Activated CD8-positive, alpha-beta memory T cell treated with anti-CD3 and anti-CD28 coated beads, Interleukin-2, amount 50 U/mL, for 48 hours (primary cell): ENCODE measurements at regions not wholly inside any gene's neighbourhood (a gene's known extent, or its start where the extent isn't known, plus 50 kb on each side); places are given as distances from the start of the nearest gene placed in this dataset.
"Not testable (repeated sequence)": the region's sequence is repeated elsewhere in the genome, so short reads cannot be mapped to it uniquely, and the experiment has no call there.

Experiments
- DNase-seq: peaks from one replicate; pipeline ENCODE4 v3.0.0-alpha.2; 2020

DNA sequence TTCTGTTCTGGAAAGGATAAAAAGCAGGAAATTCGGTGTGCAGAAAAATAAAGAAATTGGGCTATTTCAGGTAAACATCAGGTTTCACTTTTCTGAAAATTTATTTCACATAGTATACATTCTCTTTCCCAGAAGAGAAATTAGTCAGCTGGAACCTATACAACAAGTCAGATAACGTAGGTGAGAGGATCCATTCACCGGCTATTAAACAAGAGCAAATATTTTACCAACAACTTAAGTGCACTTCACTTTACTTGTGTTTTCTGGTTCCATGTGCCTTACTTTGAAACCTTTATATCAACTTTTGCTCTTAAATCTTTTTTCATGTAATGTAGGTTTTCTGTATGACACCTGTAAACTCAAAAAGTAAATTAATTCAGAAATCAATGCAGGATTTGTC, 839.7 kb downstream of the CDH11 start:
- no peak for DNase-seq

DNA sequence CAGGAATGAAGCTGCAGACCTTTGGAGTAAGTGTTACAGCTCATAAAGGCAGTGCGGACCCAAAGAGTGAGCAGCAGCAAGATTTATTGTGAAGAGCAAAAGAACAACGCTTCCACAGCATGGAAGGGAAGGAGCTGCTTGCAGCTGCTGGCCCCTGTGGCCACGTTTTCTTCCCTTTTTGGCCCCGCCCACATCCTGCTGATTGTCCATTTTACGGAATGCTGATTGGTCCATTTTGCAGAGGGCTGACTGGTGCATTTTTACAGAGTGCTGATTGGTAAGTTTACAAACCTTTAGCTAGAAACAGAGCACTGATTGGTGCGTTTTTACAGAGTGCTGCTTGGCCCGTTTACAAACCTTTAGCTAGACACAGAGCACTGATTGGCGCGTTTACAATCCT, 841.5 kb downstream of the CDH11 start:
- DNase-seq: no peak

DNA sequence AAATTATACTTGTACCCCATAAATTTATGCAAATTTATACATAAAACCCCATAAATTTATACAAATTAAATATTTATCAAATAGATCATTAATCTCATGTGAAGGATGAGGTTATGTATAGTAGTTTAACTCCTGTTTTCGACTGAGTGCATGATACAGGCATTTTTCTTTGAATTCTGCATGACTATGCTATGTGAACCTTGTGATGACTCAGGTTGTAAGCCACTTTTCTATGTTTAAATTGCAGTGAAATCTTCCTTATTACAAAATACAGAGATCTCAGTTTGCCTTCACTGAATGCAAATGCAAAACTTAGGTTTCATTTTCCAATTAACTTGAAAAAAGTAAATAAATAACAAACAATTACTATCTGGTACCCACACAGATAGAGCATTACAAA, 843.7 kb downstream of the CDH11 start:
- no peak for DNase-seq

DNA sequence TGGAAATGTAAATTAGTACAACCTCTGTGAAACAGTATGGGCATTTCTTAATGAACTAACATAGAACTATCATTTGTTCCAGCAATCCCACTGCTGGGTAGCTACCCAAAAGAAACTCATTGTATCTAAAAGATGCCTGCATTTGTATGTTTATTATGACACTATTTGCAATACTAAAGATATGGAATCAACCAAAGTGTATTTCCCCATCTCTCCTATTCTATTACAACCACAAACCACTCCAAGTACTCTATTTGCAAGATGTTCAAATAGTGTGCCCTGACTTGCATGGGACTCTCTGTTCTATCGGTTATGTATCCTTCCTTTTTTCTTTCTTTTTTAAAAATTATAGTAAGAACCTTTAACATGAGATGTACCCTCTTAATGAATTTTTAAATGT, 845.2 kb downstream of the CDH11 start:
- DNase-seq: no peak

- DNase-seq: no peak
These were observed 849.8 kb downstream of the CDH11 start for GRCh38 chr16:64272028-64272427.

DNA sequence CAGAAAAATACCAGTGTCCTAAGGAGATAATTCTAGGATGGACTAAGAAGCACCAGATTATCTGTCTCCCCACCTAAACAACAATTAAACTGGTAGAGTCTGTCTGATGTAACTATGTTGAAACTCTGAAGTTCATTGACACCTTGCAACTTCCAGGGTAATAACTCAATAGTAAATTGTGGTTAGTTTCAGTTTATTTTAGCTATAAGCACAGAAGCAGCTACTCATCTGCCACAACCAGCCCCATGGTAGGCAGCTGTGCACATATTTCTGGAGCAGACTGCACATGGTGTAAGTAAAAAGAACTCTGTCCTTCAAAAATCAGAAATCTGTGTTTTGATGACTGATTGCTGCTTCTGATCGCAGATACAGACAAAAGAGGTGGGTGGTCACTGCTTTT, 852.1 kb downstream of the CDH11 start:
- no peak for DNase-seq

DNA sequence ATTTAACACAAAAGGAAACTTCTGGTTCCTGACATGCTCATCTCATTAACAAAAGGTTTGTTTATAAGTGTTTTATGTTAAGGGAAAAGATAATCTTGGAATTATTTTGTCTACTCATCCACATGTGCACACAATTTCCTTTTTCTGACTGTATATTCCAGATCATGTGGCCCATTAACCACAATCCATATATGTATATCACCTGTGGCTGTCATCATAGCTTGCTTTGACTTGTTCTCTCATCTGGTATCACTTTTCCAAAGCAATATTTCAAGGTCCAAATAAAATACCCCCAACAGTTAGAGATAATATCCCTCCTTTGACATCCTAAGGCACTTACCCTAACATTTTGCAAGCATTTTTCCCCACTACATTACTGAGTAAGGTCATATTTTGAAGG, 856.1 kb downstream of the CDH11 start:
- no peak for DNase-seq

- not testable (repeated sequence) for DNase-seq
These were observed 861.0 kb downstream of the CDH11 start for GRCh38 chr16:64260631-64261401.

GRCh38 chr16:64254443-64255367, 867.2 kb downstream of the CDH11 start:
- no peak for DNase-seq

DNA sequence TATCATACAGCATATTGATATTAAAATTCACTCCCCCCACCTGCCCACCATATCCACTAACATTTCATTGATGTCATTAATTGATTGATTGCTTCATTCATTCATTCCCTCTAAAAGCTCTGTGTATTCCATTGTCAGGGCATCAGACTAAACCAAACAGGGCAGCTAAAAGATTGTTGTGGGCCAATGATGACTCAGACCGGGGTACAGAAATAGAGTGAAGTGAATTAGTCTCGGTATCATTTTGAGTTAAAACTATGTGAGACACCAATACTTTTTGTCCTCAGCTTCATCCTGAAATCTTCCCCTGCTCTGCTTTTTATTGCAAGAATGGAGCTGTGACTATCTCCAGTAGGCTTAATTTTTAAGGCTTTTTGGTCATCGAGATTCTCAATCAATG, 868.3 kb downstream of the CDH11 start:
- DNase-seq: no peak

- DNase-seq: no peak
These were observed 868.8 kb downstream of the CDH11 start for GRCh38 chr16:64253096-64253495.

DNA sequence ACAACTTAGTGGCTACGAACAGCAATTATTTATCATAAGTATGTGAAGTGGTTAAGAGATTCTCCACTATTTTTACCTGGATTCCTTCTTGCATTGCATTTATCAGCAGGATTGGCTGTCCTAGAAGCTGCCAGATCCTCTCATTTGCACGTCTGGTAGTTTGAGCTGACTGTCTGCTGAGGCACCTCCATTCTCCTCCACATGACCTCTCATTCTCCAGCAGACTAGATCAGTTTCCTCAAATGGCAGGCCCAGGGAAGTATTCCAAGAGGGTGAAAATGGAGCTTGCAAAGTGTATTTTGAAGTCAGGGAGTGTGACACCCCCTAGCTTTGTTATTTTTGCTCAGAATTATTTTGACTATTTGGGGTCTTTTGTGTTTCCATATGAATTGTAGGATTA, 870.1 kb downstream of the CDH11 start:
- DNase-seq: no peak

DNA sequence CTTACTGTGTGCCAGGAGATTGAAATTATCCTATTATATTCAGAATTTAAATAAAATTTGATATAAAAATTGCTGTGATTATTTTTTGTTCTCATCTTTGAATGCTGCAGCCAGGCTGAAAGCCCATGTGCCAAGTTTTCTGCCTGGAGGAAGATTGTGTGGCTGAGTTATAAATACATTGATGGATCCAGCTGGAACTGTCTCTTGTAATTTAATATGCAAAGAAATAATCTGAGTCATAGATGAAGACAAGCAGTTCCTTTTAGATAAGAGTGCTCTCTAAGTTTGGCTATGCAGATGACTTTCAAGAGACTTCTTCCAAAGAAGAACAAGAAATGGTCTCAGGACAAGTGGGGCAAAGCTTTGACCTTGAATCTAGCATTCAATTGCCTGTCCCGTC, 871.0 kb downstream of the CDH11 start:
- DNase-seq: no peak

GRCh38 chr16:64242492-64242891, 879.4 kb downstream of the CDH11 start:
- no peak for DNase-seq

DNA sequence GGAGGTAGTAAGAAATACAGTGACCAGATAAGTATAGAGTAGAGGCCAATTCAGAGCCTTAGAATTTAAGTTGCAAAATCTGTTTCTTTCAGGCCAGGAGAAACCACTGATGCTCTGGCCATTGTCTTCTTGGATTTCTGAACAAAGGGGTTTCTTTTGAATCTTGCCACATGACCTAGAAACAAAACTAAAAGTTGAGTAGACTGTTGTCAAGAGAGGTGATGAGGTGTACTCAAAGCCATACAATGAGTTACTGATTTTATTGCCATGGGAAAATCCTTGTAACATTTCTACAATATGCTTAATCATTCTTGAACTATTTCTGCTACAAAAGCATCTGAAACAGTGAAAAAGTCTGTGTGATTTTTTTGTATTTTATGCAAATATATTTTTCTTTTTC, 881.3 kb downstream of the CDH11 start:
- DNase-seq: no peak

DNA sequence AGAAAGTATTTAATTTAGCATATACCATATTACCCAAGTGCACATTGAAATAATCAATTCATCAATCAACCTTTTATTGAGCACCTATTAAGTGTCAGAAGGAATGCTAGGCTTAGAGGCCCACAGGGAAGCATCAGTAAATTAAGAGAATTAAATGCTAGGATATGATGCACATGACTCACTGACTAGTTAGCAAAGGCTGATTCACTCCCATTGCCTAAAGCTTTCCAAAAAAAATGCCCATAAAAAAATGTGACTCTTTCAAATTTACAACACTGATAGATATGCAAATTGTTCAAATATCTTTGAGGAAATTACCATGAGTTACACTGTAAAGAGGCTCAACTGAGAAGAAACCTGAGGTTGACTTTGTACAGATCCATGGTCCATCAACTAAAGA, 883.3 kb downstream of the CDH11 start:
- no peak for DNase-seq

DNA sequence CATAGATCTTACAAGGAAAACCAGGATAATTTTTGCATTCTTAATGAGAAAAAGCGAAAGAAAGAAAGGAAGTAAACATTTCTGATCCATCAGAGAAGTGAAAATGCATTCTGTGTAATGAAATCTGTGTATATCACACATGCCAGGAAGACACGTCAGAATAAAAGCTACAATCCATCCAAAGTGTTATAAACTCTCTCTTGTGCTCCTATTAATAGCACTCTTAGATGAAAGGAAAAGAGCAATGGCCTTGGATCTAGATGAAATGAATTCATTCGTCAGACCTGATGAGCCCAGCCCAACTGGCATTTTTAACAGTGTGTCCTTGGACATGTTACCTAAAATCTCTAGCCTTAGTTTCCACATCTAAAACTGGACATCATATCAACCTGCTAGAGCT, 885.5 kb downstream of the CDH11 start:
- no peak for DNase-seq

- DNase-seq: no peak
These were observed 887.7 kb downstream of the CDH11 start for GRCh38 chr16:64234200-64234599.

DNA sequence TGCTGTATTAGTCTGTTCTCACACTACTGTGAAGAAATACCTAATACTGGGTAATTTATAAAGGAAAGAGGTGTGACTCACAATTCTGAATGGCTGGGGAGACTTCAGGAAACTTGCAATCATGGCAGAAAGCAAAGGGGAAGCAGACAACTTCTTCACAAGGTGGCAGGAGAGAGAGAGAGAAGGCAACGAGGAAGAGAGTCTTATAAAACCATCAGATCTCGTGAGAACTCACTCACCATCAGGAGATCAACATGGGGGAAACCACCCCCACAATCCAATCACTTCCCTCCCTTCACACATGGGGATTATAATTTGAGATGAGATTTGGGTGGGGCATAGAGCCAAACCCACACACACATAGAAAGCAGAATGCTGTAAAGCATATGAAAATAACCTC, 896.2 kb downstream of the CDH11 start:
- no peak for DNase-seq

GRCh38 chr16:64225036-64225435, 896.8 kb downstream of the CDH11 start:
- no peak for DNase-seq

DNA sequence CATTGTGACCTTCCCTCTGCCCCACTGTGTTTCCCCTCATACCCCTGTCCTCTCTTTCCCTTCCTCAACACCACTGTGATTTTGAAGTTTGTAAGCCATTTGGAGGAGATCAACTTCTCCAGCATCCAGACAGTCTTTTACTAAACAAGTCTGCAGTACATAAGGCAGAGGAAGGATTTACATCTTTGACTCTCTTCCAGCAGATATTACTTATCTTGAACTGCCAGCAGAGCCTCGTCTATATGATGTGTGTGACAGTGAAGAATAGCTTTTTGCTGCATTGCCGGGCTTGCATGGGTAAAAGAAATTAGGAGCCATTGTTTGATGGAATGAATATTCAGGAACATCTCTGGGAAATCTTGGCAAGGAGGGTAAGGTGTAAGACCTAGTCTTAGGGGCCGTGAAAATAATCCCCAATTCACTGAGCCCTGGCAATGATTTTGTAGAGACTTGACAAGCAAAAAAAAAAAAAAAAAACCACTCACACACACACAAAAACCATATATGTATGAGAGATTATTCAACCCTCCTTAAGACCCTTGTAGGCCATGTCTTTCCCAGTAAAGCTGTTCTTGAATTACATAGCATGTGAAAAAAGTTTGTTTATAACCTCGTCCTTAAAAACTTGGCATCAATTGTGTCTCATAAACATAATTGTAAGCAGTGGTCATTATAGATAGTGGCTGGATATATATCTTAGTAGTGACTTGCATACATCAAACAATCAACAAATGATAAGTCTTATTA, 903.9 kb downstream of the CDH11 start:
- no peak for DNase-seq

GRCh38 chr16:64215730-64216129, 906.1 kb downstream of the CDH11 start:
- no peak for DNase-seq

DNA sequence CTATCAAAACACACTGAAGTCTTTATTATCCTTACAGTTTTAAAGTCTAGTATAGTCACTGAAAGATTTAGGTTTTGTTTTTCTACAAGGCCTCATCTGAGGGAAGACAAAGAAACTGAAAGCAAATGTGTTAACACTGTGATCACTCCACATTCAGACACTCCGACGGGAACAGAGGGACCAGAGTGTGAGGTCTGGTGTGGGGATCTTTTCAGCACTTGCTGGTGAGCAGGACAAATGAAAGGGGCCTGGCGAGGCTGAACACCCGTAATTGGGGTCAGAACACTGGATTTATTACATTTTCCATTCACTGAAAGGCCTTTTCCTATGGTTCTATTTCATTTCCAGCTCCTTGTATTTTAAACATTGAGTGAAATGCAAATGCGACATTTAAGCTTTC, 910.5 kb downstream of the CDH11 start:
- no peak for DNase-seq

- no peak for DNase-seq
These were observed 915.0 kb downstream of the CDH11 start for GRCh38 chr16:64206862-64207261.
